H9 (cell line): ENCODE measurements at regions not wholly inside any gene's neighbourhood (a gene's known extent, or its start where the extent isn't known, plus 50 kb on each side); places are given as distances from the start of the nearest gene placed in this dataset.

Source experiments
- DNase-seq: peaks from one replicate; pipeline ENCODE4 v3.0.0-alpha.2; 2017
- H2AFZ ChIP-seq: one replicate; pipeline ENCODE4 v1.6.1; 2013; ENCODE audit warnings: mild to moderate bottlenecking, low read length, control low read depth, moderate library complexity
- H2AK5ac ChIP-seq: 2 replicates; pipeline ENCODE4 v1.6.1; 2013; ENCODE audit warnings: low read length, control low read depth, mixed read lengths; ENCODE audit not compliant: insufficient read length
- H2BK120ac ChIP-seq: one replicate; pipeline ENCODE4 v1.6.1; 2013; ENCODE audit warnings: low read depth, mild to moderate bottlenecking, low read length, control low read depth, inconsistent platforms; ENCODE audit not compliant: poor library complexity, severe bottlenecking
- H2BK12ac ChIP-seq: 2 replicates; pipeline ENCODE4 v1.6.1; 2013; ENCODE audit warnings: low read length, control low read depth, mixed read lengths, low read depth; ENCODE audit not compliant: insufficient read length
- H2BK15ac ChIP-seq: 2 replicates; pipeline ENCODE4 v1.6.1; 2013; ENCODE audit warnings: low read depth, low read length, control low read depth
- H2BK20ac ChIP-seq: one replicate; pipeline ENCODE4 v1.6.1; 2013; ENCODE audit warnings: low read depth, mild to moderate bottlenecking, low read length, control low read depth, inconsistent platforms; ENCODE audit not compliant: poor library complexity, severe bottlenecking
- H2BK5ac ChIP-seq: 2 replicates; pipeline ENCODE4 v1.6.1; 2013; ENCODE audit warnings: low read length, control low read depth, mixed read lengths; ENCODE audit not compliant: insufficient read length
- H3K14ac ChIP-seq: 2 replicates; pipeline ENCODE4 v1.6.1; 2013; ENCODE audit warnings: low read length, control low read depth; ENCODE audit not compliant: insufficient read depth
- H3K18ac ChIP-seq: 2 replicates; pipeline ENCODE4 v1.6.1; 2013; ENCODE audit warnings: low read depth, mild to moderate bottlenecking, mixed read lengths, low read length, control low read depth; ENCODE audit not compliant: insufficient read length
- H3K23ac ChIP-seq: 2 replicates; pipeline ENCODE4 v1.6.1; 2013; ENCODE audit warnings: low read length, control low read depth, mixed read lengths, low read depth; ENCODE audit not compliant: insufficient read length
- H3K23me2 ChIP-seq: 2 replicates; pipeline ENCODE4 v1.6.1; 2013; ENCODE audit warnings: low read depth, mild to moderate bottlenecking, mixed read lengths, low read length, control low read depth; ENCODE audit not compliant: insufficient read length, poor library complexity, severe bottlenecking
- H3K27ac ChIP-seq: 2 replicates; pipeline ENCODE4 v1.5.1; 2013; ENCODE audit warnings: low read length, control low read depth, mixed read lengths, low read depth; ENCODE audit not compliant: insufficient read length
- H3K27me3 ChIP-seq: 2 replicates; pipeline ENCODE4 v1.6.1; 2013; ENCODE audit warnings: low read length, control low read depth, inconsistent platforms; ENCODE audit not compliant: insufficient read depth
- H3K4ac ChIP-seq: 2 replicates; pipeline ENCODE4 v1.6.1; 2013; ENCODE audit warnings: low read depth, mild to moderate bottlenecking, control low read depth, inconsistent platforms, low read length, moderate library complexity
- H3K4me1 ChIP-seq: 2 replicates; pipeline ENCODE4 v1.6.1; 2013; ENCODE audit warnings: low read length, control low read depth, inconsistent platforms; ENCODE audit not compliant: insufficient read depth
- H3K4me2 ChIP-seq: 2 replicates; pipeline ENCODE4 v1.6.1; 2013; ENCODE audit warnings: low read length, control low read depth, mixed read lengths; ENCODE audit not compliant: insufficient read length, insufficient read depth
- H3K56ac ChIP-seq: 2 replicates; pipeline ENCODE4 v1.6.1; 2013; ENCODE audit warnings: low read depth, mild to moderate bottlenecking, mixed read lengths, low read length, control low read depth; ENCODE audit not compliant: insufficient read length
- H3K79me1 ChIP-seq: 2 replicates; pipeline ENCODE4 v1.6.1; 2013; ENCODE audit warnings: low read depth, mild to moderate bottlenecking, moderate library complexity, low read length, control low read depth, inconsistent platforms; ENCODE audit not compliant: insufficient read depth, poor library complexity, severe bottlenecking
- H3K79me2 ChIP-seq: 2 replicates; pipeline ENCODE4 v1.6.1; 2013; ENCODE audit warnings: low read length, control low read depth, inconsistent platforms; ENCODE audit not compliant: insufficient read depth
- H3K9ac ChIP-seq: 2 replicates; pipeline ENCODE4 v1.6.1; 2013; ENCODE audit warnings: low read length, control low read depth, mixed read lengths; ENCODE audit not compliant: insufficient read length; ENCODE audit errors: extremely low read depth
- H3K9me3 ChIP-seq: one replicate; pipeline ENCODE4 v1.6.1; 2013; ENCODE audit warnings: low read depth, low read length, inconsistent platforms; ENCODE audit not compliant: control insufficient read depth
- H3T11ph ChIP-seq: one replicate; pipeline ENCODE4 v1.6.1; 2013; ENCODE audit warnings: mild to moderate bottlenecking, low read length, control low read depth, inconsistent platforms
- H4K20me1 ChIP-seq: one replicate; pipeline ENCODE4 v1.6.1; 2013; ENCODE audit not compliant: control insufficient read depth, insufficient read length, insufficient read depth
- H4K5ac ChIP-seq: 2 replicates; pipeline ENCODE4 v1.6.1; 2013; ENCODE audit warnings: low read depth, mild to moderate bottlenecking, mixed read lengths, low read length, control low read depth; ENCODE audit not compliant: insufficient read length
- H4K8ac ChIP-seq: replicated peaks from 2 replicates; pipeline ENCODE4 v1.6.1; 2013; ENCODE audit warnings: low read length, control low read depth, mixed read lengths, low read depth; ENCODE audit not compliant: insufficient read length
- H4K91ac ChIP-seq: 2 replicates; pipeline ENCODE4 v1.6.1; 2013; ENCODE audit warnings: low read depth, mild to moderate bottlenecking, moderate library complexity, mixed read lengths, low read length, control low read depth; ENCODE audit not compliant: insufficient read length
- H3K27ac Mint-ChIP-seq, 3 experiments: 2 replicates in 2 of 3; 3 replicates in 1 of 3; pipeline ENCODE4 v1.8.0; 2020 to 2021; ENCODE audit warnings: mixed read lengths in 3 of 3, mild to moderate bottlenecking in 1 of 3, moderate library complexity in 1 of 3
- H3K27me3 Mint-ChIP-seq: 2 replicates; pipeline ENCODE4 v1.8.0; 2021; ENCODE audit warnings: low read depth, mild to moderate bottlenecking, moderate library complexity, mixed read lengths
- H3K36me3 Mint-ChIP-seq, 3 experiments: 2 replicates in 2 of 3; 3 replicates in 1 of 3; pipeline ENCODE4 v1.8.0; 2020 to 2021; ENCODE audit warnings: low read depth in 3 of 3, mixed read lengths in 3 of 3; ENCODE audit not compliant: insufficient read depth in 1 of 3
- H3K4me1 Mint-ChIP-seq, 2 experiments: 2 replicates each; pipeline ENCODE4 v1.8.0; 2020; ENCODE audit warnings: mixed read lengths in 2 of 2
- H3K4me3 Mint-ChIP-seq, 2 experiments: 2 replicates in 1 of 2; 3 replicates in 1 of 2; pipeline ENCODE4 v1.8.0; 2020 to 2021; ENCODE audit warnings: mild to moderate bottlenecking in 2 of 2, mixed read lengths in 2 of 2, moderate library complexity in 1 of 2
- H3K9me3 Mint-ChIP-seq, 2 experiments: 2 replicates in 1 of 2; 3 replicates in 1 of 2; pipeline ENCODE4 v1.8.0; 2020; ENCODE audit warnings: mild to moderate bottlenecking in 2 of 2, mixed read lengths in 2 of 2, moderate library complexity in 1 of 2
- CTCF ChIP-seq: fragments of 200-600 bp; sonication (generic); conservative IDR thresholded peaks from 3 replicates; pipeline ENCODE4 v1.8.0; 2021; ENCODE audit warnings: antibody characterized with exemption, mild to moderate bottlenecking

- no peak overlapping the region for H2BK12ac ChIP-seq
- no peaks in the 10 kb centered on the region for H3K79me2 ChIP-seq
- no peak overlapping the region for H3K27ac ChIP-seq
- H2AFZ ChIP-seq: no peak overlapping the region
- no peak overlapping the region for H4K5ac ChIP-seq
- H3K9ac ChIP-seq: no peak overlapping the region
- H3K27me3 ChIP-seq: no peaks in the 10 kb centered on the region
- H3K9me3 ChIP-seq: no peaks in the 10 kb centered on the region
- no peak overlapping the region for H2BK20ac ChIP-seq
- H3K4me1 ChIP-seq: no peaks in the 10 kb centered on the region; the same call in 1 of the 2 replicates
- H2BK5ac ChIP-seq: no peak overlapping the region
- Mint-ChIP-seq H3K4me3 (no peak overlapping the region), H3K36me3 (no peaks in the 10 kb centered on the region), H3K9me3 (no peaks in the 10 kb centered on the region), H3K27ac (no peak overlapping the region), H3K4me1 (no peaks in the 10 kb centered on the region; a peak in 1 of 4 replicates), H3K27me3 (no peaks in the 10 kb centered on the region)
- H3K4ac ChIP-seq: no peak overlapping the region
- H2BK120ac ChIP-seq: no peak overlapping the region
- TF ChIP-seq CTCF: no peak
- H4K8ac ChIP-seq: no peak overlapping the region
- no peak overlapping the region for H3K23ac ChIP-seq
- H3K56ac ChIP-seq: no peak overlapping the region
- no peak overlapping the region for H3T11ph ChIP-seq
- no peaks in the 10 kb centered on the region for H4K20me1 ChIP-seq
- no peaks in the 10 kb centered on the region for H3K79me1 ChIP-seq
- H4K91ac ChIP-seq: no peak overlapping the region
- no peak overlapping the region for H2AK5ac ChIP-seq
- H3K23me2 ChIP-seq: no peaks in the 10 kb centered on the region
- H3K4me2 ChIP-seq: no peak overlapping the region
- no peak overlapping the region for H3K14ac ChIP-seq
- DNase-seq: no peak
- no peak overlapping the region for H3K18ac ChIP-seq
- no peak overlapping the region for H2BK15ac ChIP-seq
Measured at GRCh38 chr7:131154380-131154779, 173.3 kb upstream of the MKLN1 start.
